Dedifferentiated amniotic fluid mesenchymal stem cell (primary cell): ENCODE measurements at regions not wholly inside any gene's neighbourhood (a gene's known extent, or its start where the extent isn't known, plus 50 kb on each side); places are given as distances from the start of the nearest gene placed in this dataset.
A peak's percentile ranks its signal among the peaks of the same experiment; 100 is the strongest.
"Not testable (repeated sequence)": the region's sequence is repeated elsewhere in the genome, so short reads cannot be mapped to it uniquely, and the experiment has no call there.

Source experiments
- DNase-seq: peaks from one replicate; pipeline ENCODE4 v3.0.0-alpha.2; 2016; ENCODE audit errors: extremely low spot score

GRCh38 chr10:90023950-90024349 is 322.6 kb downstream of the KIF20B start:
- no peak for DNase-seq

GRCh38 chr10:90028312-90028711 is 326.9 kb downstream of the KIF20B start:
- no peak for DNase-seq

GRCh38 chr10:90031776-90032175 is 330.4 kb downstream of the KIF20B start:
- no peak for DNase-seq

- DNase-seq: peak; percentile 32
Observed at GRCh38 chr10:90032519-90032918, 331.1 kb downstream of the KIF20B start.

- not testable (repeated sequence) for DNase-seq
Observed at GRCh38 chr10:90034862-90035261, 333.5 kb downstream of the KIF20B start.

- DNase-seq: no peak
Observed at GRCh38 chr10:90041585-90041984, 340.2 kb downstream of the KIF20B start.

GRCh38 chr10:90042075-90042474 is 340.7 kb downstream of the KIF20B start:
- DNase-seq: no peak

- DNase-seq: no peak
Observed at GRCh38 chr10:90047243-90047729, 345.9 kb downstream of the KIF20B start.

GRCh38 chr10:90051053-90051452 is 349.7 kb downstream of the KIF20B start:
- no peak for DNase-seq

- no peak for DNase-seq
Observed at GRCh38 chr10:90051474-90051873, 350.1 kb downstream of the KIF20B start.

GRCh38 chr10:90062786-90063185 is 361.4 kb downstream of the KIF20B start:
- DNase-seq: no peak

- DNase-seq: no peak
Observed at GRCh38 chr10:90064295-90064694, 362.9 kb downstream of the KIF20B start.

- DNase-seq: no peak
Observed at GRCh38 chr10:90066435-90066834, 365.0 kb downstream of the KIF20B start.

- no peak for DNase-seq
Observed at GRCh38 chr10:90075995-90076394, 374.6 kb downstream of the KIF20B start.

GRCh38 chr10:90079819-90080218 is 378.4 kb downstream of the KIF20B start:
- DNase-seq: no peak

- DNase-seq: not testable (repeated sequence)
Observed at GRCh38 chr10:90086606-90087190, 385.3 kb downstream of the KIF20B start.

GRCh38 chr10:90087197-90088023 is 386.0 kb downstream of the KIF20B start:
- DNase-seq: no peak

- DNase-seq: no peak
Observed at GRCh38 chr10:90088024-90088317, 386.6 kb downstream of the KIF20B start.

- DNase-seq: no peak
Observed at GRCh38 chr10:90089719-90090118, 388.3 kb downstream of the KIF20B start.

- DNase-seq: no peak
Observed at GRCh38 chr10:90096196-90096595, 394.8 kb downstream of the KIF20B start.

- DNase-seq: not testable (repeated sequence)
Observed at GRCh38 chr10:90107581-90107980, 406.2 kb downstream of the KIF20B start.

- no peak for DNase-seq
Observed at GRCh38 chr10:90111671-90112070, 410.3 kb downstream of the KIF20B start.

GRCh38 chr10:90112681-90113080 is 411.3 kb downstream of the KIF20B start:
- DNase-seq: no peak
